B cell (primary cell): ENCODE measurements at regions not wholly inside any gene's neighbourhood (a gene's known extent, or its start where the extent isn't known, plus 50 kb on each side); places are given as distances from the start of the nearest gene placed in this dataset.

Source experiments
- ATAC-seq: fragments of 200-7000 bp; cut with Tn5 transposase; one replicate; pipeline ENCODE4 v1.10.0; 2021; ENCODE audit warnings: low read depth, mild to moderate bottlenecking, moderate number of reproducible peaks, moderate library complexity
- CTCF ChIA-PET: fragments of 350-600 bp; sonication (Branson Sonifier 250); formaldehyde crosslinking; loops from one replicate; lab custom pipeline; 2021; ENCODE audit warnings: antibody characterized with exemption, inconsistent platforms; lab: Charles Lee
- POLR2A ChIA-PET: fragments of 350-600 bp; sonication (Branson Sonifier 250); formaldehyde crosslinking; loops from one replicate; lab custom pipeline; 2021; ENCODE audit warnings: antibody characterized with exemption; lab: Charles Lee
- DNase-seq: peaks from one replicate; pipeline ENCODE4 v3.0.0; 2013
- H2AFZ ChIP-seq: 2 replicates; pipeline ENCODE4 v1.6.1; 2012; ENCODE audit warnings: mild to moderate bottlenecking, low read depth, low read length; ENCODE audit not compliant: insufficient read depth, poor library complexity, severe bottlenecking
- H3K27ac ChIP-seq, 2 donors: 1 replicate in 1 of 2; 2 replicates in 1 of 2; pipeline ENCODE4 v1.5.1; 2012 to 2013; ENCODE audit warnings: low read length in 2 of 2, mild to moderate bottlenecking in 2 of 2, moderate library complexity in 1 of 2
- H3K27me3 ChIP-seq, 4 experiments: fragments of 200-600 bp in 1 of 4; sonication (generic) in 1 of 4; replicated peaks in 1 of 4; 1 replicate in 2 of 4; 2 replicates in 2 of 4; pipeline versions ENCODE4 v1.6.1 to v1.7.0; 2013 to 2016; ENCODE audit warnings: low read length in 3 of 4, mild to moderate bottlenecking in 2 of 4, mixed read lengths in 1 of 4, moderate library complexity in 1 of 4; ENCODE audit not compliant: insufficient read depth in 4 of 4, control insufficient read depth in 3 of 4; ENCODE audit errors: control extremely low read depth in 1 of 4
- H3K36me3 ChIP-seq, 2 experiments: replicated peaks in 1 of 2; 1 replicate in 1 of 2; 2 replicates in 1 of 2; pipeline versions ENCODE4 v1.6.1 to v1.7.1; 2013; ENCODE audit warnings: low read length in 1 of 2; ENCODE audit not compliant: insufficient read depth in 2 of 2, control insufficient read depth in 1 of 2; ENCODE audit errors: control extremely low read depth in 1 of 2, extremely low read depth in 1 of 2
- H3K4me1 ChIP-seq, 2 donors: fragments of 200-600 bp in 1 of 2; sonication (generic) in 1 of 2; 1 replicate in 1 of 2; 2 replicates in 1 of 2; pipeline versions ENCODE4 v1.5.1 to v1.6.1; 2013 to 2017; ENCODE audit warnings: low read length in 2 of 2; ENCODE audit not compliant: control insufficient read depth in 2 of 2, insufficient read depth in 2 of 2
- H3K4me2 ChIP-seq: replicated peaks from 2 replicates; pipeline ENCODE3; 2012; ENCODE audit warnings: mild to moderate bottlenecking, low read depth, low read length; ENCODE audit not compliant: poor library complexity, severe bottlenecking
- H3K4me3 ChIP-seq, 5 experiments: fragments of 200-600 bp in 1 of 5; sonication (generic) in 1 of 5; 1 replicate in 3 of 5; 2 replicates in 2 of 5; pipeline versions ENCODE4 v1.5.1 to v1.7.0; 2011 to 2016; ENCODE audit warnings: low read length in 4 of 5, mild to moderate bottlenecking in 4 of 5, low read depth in 2 of 5, control low read depth in 1 of 5, moderate library complexity in 1 of 5; ENCODE audit not compliant: insufficient read depth in 1 of 5; ENCODE audit errors: control extremely low read depth in 1 of 5, extremely low read depth in 1 of 5
- H3K79me2 ChIP-seq: fragments of 200-600 bp; sonication (generic); one replicate; pipeline ENCODE4 v1.6.0; 2016; ENCODE audit warnings: low read length; ENCODE audit not compliant: control insufficient read depth, insufficient read depth
- H3K9ac ChIP-seq: fragments of 200-600 bp; sonication (generic); 2 replicates; pipeline ENCODE4 v1.6.1; 2017; ENCODE audit warnings: mild to moderate bottlenecking, low read length, moderate library complexity
- H3K9me3 ChIP-seq, 3 donors: one replicate each; pipeline versions ENCODE4 v1.6.1 to v1.7.1; 2013; ENCODE audit warnings: low read length in 2 of 3; ENCODE audit not compliant: control insufficient read depth in 2 of 3, insufficient read depth in 1 of 3; ENCODE audit errors: control extremely low read depth in 1 of 3
- H4K20me1 ChIP-seq: 2 replicates; pipeline ENCODE4 v1.6.0; 2012; ENCODE audit warnings: mild to moderate bottlenecking, low read length; ENCODE audit not compliant: insufficient read depth, control insufficient read depth, poor library complexity, severe bottlenecking
- H3K27ac Mint-ChIP-seq: one replicate; pipeline ENCODE4 v1.8.0; 2021; ENCODE audit warnings: mixed read lengths
- H3K27me3 Mint-ChIP-seq: one replicate; pipeline ENCODE4 v1.8.0; 2021; ENCODE audit warnings: mixed read lengths
- H3K4me1 Mint-ChIP-seq: one replicate; pipeline ENCODE4 v1.8.0; 2021; ENCODE audit warnings: mixed read lengths
- H3K4me3 Mint-ChIP-seq: one replicate; pipeline ENCODE4 v1.8.0; 2021; ENCODE audit warnings: mixed read lengths
- H3K9me3 Mint-ChIP-seq: one replicate; pipeline ENCODE4 v1.8.0; 2022; ENCODE audit warnings: mixed read lengths; ENCODE audit not compliant: insufficient read depth
- CTCF ChIP-seq: fragments of 200-600 bp; IDR thresholded peaks from one replicate; pipeline ENCODE4 v1.8.0; 2022; ENCODE audit warnings: antibody characterized with exemption, mild to moderate bottlenecking
- EZH2 ChIP-seq: IDR thresholded peaks from 2 replicates; pipeline ENCODE4 v1.6.1; 2012; ENCODE audit warnings: borderline replicate concordance, low read depth, mild to moderate bottlenecking, moderate library complexity, low read length; ENCODE audit not compliant: insufficient read depth, poor library complexity, severe bottlenecking
- WGBS: methylation state at CpG from one replicate; pipeline ENCODE4 v1.1.5; 2013; ENCODE audit warnings: missing lambda C conversion rate; ENCODE audit not compliant: insufficient coverage; 5-methylcytosine and 5-hydroxymethylcytosine counted together
- intact Hi-C: fragments of 100-400 bp; cut with micrococcal nuclease; formaldehyde crosslinking; loops from one replicate; pipeline ENCODE4 v1.10.0; 2022

- H3K9ac ChIP-seq = no peak overlapping the region
- ChIA-PET POLR2A (no interaction called here), CTCF (no interaction called here)
- TF ChIP-seq EZH2 (no peak), CTCF (no peak)
- Mint-ChIP-seq H3K4me3 (no peak overlapping the region), H3K4me1 (no peaks in the 10 kb centered on the region), H3K9me3 (no peaks in the 10 kb centered on the region), H3K27ac (no peak overlapping the region), H3K27me3 (peaks cover 64% of the 10 kb centered on the region)
- no peaks in the 10 kb centered on the region for H3K36me3 ChIP-seq
- ATAC-seq (no peak), DNase-seq (no peak)
- no peak overlapping the region for H3K4me3 ChIP-seq
- peaks cover 0 to 33% (median 0%) of the 10 kb centered on the region in 3 donors for H3K9me3 ChIP-seq
- H3K79me2 ChIP-seq = no peaks in the 10 kb centered on the region
- intact Hi-C loops = no loop called here
- no peaks in the 10 kb centered on the region for H3K4me1 ChIP-seq
- H2AFZ ChIP-seq = no peak overlapping the region
- H3K27ac ChIP-seq = no peak overlapping the region
- no peaks in the 10 kb centered on the region for H4K20me1 ChIP-seq
- WGBS = no CpG with 5 or more reads among the region's 6 CpGs
- peaks cover 0 to 58% (median 28%) of the 10 kb centered on the region in 4 experiments for H3K27me3 ChIP-seq
- H3K4me2 ChIP-seq = no peak overlapping the region
Measured at GRCh38 chr15:96412045-96412905, 81.8 kb downstream of the NR2F2 start.

GRCh38 chr15:96412906-96413231, 82.4 kb downstream of the NR2F2 start:
- Mint-ChIP-seq H3K4me1 (no peaks in the 10 kb centered on the region), H3K27ac (no peak overlapping the region), H3K27me3 (peaks cover 64% of the 10 kb centered on the region), H3K4me3 (no peak overlapping the region), H3K9me3 (no peaks in the 10 kb centered on the region)
- intact Hi-C loops = no loop called here
- Histone ChIP-seq H3K9ac (no peak overlapping the region), H3K27ac (no peak overlapping the region), H3K27me3 (peaks cover 0 to 60% (median 24%) of the 10 kb centered on the region in 4 experiments), H3K36me3 (no peaks in the 10 kb centered on the region), H3K4me3 (no peak overlapping the region), H3K79me2 (no peaks in the 10 kb centered on the region), H4K20me1 (no peaks in the 10 kb centered on the region), H3K9me3 (peaks cover 0 to 32% (median 0%) of the 10 kb centered on the region in 3 donors), H3K4me1 (no peaks in the 10 kb centered on the region), H3K4me2 (no peak overlapping the region), H2AFZ (no peak overlapping the region)
- TF ChIP-seq CTCF = no peak
- no peak for TF ChIP-seq EZH2
- POLR2A ChIA-PET = no interaction called here
- ATAC-seq = no peak
- no CpG with 5 or more reads among the region's 1 CpG for WGBS
- no peak for DNase-seq
- CTCF ChIA-PET = no interaction called here
